RCC 7860 (cell line): ENCODE measurements at regions not wholly inside any gene's neighbourhood (a gene's known extent, or its start where the extent isn't known, plus 50 kb on each side); places are given as distances from the start of the nearest gene placed in this dataset.
"Not testable (repeated sequence)": the region's sequence is repeated elsewhere in the genome, so short reads cannot be mapped to it uniquely, and the experiment has no call there.

Source experiments
- DNase-seq: peaks from one replicate; pipeline ENCODE4 v3.0.0-alpha.2; 2015; ENCODE audit warnings: low spot score
- FAIRE-seq: peaks from 2 replicates; lab custom pipeline; 2012; peaks lifted over from hg19 to GRCh38; lab: Jason Lieb, UNC

GRCh38 chr10:125409756-125410155 is 249.4 kb upstream of the CTBP2 start:
- DNase-seq (no peak), FAIRE-seq (no peak)

DNA sequence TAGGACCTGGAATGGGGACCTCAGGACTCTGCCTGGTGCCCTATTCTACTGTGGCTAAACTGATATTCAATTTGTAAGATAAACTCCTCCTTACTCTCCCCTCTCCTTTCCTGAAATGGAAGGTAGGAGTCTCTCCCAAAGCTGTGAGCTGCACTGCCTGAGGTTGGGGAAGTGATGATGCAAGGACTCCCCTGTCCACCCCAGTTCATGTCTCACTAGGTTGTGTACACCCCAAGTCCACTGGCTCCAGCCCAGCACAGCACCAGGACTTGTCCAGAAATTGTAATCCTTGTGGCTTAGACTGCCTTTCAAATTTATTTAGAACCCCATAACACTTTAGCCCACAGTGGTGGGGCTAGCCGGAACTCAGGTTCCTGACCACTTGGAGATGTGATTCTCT is 247.2 kb upstream of the CTBP2 start:
- no peak for FAIRE-seq

DNA sequence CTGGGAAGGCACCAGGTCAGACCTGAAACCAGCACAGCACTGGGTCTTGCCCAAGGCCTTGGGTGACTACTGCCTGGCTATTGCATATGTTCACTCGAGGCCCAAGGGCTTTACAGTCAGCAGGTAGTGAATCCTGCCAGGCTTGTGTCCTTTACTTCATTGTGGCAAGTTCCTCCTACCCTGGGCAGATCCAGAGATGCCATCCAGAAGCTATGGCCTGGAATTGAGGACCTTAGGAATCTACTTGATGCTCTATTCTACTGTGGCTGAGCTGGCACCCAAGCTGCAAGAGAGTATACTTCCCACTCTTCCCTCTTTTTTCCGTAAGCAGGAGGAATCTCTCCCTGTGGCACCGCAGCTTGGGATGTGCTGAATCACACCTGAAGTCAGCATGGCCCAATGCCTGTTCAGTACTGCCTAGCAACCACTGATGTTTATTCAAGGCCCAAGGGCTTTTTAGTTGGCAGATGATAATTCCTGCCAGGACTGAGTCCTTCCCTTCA is 246.7 kb upstream of the CTBP2 start:
- DNase-seq (peak; percentile 36), FAIRE-seq (no peak)

More for the DNA sequence above, 247.2 kb upstream of the CTBP2 start:
- DNase-seq = no peak

GRCh38 chr10:125404902-125405301 is 244.5 kb upstream of the CTBP2 start:
- FAIRE-seq, DNase-seq: not testable (repeated sequence)

DNA sequence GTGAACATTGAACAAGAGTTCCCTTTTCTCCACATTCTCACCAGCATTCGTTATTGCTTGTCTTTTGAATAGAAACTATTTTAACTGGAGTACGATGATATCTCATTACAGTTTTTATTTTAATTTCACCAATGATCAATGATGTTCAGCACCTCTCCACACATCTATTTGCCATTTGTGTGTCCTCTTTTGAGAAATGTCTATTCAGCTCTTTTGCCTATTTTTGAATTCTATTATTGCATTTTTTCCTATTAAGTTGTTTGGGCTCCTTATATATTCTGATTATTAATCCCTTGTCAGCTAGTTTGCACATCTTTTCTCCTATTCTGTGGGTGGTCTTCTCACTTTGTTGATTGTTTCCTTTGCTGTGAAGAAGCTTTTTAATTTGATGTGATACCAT is 241.1 kb upstream of the CTBP2 start:
- DNase-seq (no peak), FAIRE-seq (no peak)

DNA sequence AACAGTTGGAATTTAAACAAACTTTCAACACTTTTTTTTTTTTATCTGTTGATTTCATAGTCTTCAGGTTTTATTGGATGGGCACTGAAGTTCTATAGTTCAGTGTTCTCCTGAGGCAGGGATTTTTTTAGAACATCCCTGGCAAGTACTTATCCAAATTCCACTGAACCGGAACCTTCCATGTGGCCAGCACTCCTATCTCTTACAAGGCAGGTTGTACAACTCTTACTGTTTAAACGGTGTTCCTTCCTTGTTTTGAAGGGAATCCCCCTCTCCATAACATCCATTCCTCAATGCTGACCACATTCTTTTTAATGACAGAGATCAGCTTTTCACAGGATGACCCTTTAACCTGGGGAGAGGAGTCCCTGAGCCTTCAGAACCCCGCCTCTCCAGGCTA is 238.9 kb upstream of the CTBP2 start:
- DNase-seq = no peak
- no peak for FAIRE-seq

- no peak for FAIRE-seq
- no peak for DNase-seq
These were observed 237.9 kb upstream of the CTBP2 start for GRCh38 chr10:125398270-125398669.

- DNase-seq = no peak
These were observed 237.2 kb upstream of the CTBP2 start for GRCh38 chr10:125397608-125398007.

GRCh38 chr10:125396676-125397075 is 236.3 kb upstream of the CTBP2 start:
- DNase-seq (no peak), FAIRE-seq (no peak)

More at GRCh38 chr10:125397608-125398007, 237.2 kb upstream of the CTBP2 start:
- FAIRE-seq = no peak

DNA sequence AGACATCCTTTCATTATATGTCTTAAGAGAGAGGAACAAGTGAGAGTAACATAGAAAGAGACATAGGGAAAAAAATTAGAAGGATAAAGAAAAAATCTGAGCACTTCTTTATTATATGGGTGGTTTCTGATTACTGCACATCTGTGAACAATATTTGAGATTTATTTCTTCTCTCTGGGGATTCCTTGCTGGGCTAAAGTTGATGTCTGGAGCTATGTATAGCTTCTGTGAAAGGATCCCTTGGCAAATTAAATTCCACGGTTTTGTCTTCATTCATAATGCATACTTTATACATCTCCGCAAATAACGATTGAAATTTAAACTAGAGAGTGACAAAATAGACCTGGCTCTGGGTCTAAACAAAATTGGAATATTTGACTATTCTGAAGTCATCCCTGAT is 232.2 kb upstream of the CTBP2 start:
- no peak for DNase-seq
- FAIRE-seq = no peak

DNA sequence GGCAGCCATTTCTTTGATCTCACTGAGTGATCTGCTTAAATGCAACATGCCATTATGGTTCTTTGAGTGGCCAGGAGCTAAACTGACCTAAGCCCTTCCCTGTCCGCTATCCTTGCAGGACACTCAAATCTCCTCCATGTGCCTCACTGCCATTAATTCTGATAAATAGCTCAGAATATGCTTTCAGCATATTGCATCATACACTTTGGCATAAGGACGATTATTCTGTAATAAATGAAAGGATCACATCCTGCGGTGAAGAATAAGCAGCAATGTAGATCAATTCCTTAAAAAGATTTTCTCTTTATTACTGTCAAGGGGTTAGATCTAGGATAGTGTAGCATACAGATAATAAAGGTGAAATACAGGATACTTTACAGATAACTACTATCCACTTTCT is 231.8 kb upstream of the CTBP2 start:
- FAIRE-seq (no peak), DNase-seq (no peak)

GRCh38 chr10:125389648-125390047 is 229.3 kb upstream of the CTBP2 start:
- no peak for FAIRE-seq
- no peak for DNase-seq

DNA sequence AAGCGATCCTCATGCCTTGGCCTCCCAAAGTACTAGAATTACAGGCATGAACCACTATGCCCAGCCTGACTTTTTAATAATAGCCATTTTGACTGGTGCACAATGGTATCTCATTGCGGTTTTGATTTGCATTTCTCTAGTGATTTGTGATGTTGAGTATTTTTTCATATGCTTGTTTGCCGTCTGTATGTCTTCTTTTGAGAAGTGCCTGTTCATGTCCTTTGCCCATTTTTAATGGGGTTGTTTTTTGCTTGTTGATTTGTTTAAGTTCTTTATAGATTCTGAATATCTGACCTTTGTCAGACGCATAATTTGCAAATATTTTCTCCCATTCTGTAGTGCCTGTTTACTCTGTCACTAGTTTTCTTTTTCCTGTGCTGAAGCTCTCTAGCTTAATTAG is 219.2 kb upstream of the CTBP2 start:
- DNase-seq = no peak
- FAIRE-seq = no peak

- FAIRE-seq (no peak), DNase-seq (no peak)
These were observed 217.0 kb upstream of the CTBP2 start for GRCh38 chr10:125377368-125377767.

GRCh38 chr10:125375210-125375609 is 214.8 kb upstream of the CTBP2 start:
- no peak for FAIRE-seq
- peak; percentile 14 for DNase-seq

- no peak for DNase-seq
- FAIRE-seq = no peak
These were observed 213.2 kb upstream of the CTBP2 start for GRCh38 chr10:125373546-125373945.

GRCh38 chr10:125370578-125370977 is 210.2 kb upstream of the CTBP2 start:
- DNase-seq (no peak), FAIRE-seq (no peak)

DNA sequence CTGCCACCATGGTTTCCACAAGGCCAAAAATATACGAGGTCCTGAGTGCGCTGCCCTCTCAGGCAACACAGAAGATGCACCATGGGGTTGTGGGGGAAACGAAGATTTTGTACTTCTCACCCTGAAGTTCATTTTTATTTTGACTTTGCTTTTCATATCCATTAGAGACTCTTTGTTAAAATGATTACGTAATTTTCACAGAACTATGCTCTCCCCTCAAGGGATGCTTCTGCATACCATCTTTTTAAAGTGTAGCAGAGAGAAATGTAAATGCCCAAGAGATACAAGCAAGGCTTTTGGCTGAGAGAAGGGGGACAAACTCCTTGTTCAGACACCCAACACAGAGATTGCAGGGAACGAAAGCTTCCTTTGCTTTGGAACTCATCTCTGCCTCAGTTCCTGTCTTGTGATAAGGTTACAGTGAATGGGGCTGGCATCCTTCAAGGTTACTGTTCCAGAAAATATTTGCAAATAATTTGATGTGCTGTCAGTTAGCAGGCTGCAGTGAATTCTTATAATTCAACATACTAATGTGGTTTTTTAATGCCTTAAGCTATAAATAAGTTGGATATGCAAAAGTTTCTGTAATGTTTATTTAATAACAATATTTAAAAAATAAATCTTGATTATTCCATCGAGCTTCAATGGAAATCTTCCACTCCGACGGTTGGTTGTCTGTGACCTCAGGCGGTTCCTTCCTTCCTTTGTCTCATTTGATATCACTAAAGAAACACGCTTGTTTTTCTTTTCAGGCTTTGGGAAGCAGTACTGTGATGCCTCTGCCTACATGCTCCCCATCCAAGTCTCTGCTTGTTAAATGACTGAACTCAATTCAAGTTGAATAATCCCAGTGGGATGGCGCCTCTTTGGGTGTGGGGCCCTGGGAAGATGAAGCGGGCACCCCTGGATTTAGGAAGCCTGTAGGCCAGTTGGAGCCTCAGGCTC is 209.3 kb upstream of the CTBP2 start:
- FAIRE-seq = no peak

DNA sequence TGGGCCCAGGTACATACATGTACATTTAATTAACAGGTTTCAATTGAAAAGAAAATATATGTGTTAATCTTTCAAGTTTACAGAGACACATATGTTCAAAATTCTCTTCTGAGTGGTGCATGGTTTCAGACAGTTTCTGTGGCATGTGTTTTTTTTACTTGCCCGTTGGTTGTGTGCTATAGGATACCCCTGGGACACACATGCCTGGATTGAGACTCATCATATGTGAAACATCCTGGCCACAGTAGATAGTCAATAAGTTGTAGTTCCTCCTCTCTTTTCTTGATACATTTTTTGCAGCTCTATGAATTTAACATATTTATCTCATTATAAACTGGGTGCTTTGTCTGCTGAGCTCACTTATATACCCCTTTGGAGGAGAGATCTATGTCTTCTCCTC is 207.8 kb upstream of the CTBP2 start:
- FAIRE-seq = no peak
- DNase-seq = no peak

More for the DNA sequence above, 209.3 kb upstream of the CTBP2 start:
- no peak for DNase-seq

DNA sequence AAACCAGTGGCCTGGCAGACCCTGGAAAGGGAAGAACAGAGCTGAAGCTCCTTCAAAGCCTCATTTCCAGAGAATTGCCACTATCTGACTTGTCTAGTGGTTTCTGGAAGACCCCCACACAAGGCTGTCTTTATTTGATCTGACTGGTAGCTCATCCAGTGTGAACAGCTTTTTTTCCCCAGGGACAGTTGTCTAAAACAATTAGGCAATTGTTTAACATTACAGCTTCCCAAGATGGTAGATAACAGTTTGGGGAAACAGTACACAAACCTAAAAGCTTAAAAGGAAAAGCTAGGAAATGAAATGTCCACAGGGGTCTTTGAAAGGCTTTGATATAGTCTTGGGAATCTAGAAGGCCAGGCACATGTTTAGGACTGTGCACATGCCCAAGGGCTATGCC is 203.4 kb upstream of the CTBP2 start:
- FAIRE-seq (no peak), DNase-seq (no peak)

DNA sequence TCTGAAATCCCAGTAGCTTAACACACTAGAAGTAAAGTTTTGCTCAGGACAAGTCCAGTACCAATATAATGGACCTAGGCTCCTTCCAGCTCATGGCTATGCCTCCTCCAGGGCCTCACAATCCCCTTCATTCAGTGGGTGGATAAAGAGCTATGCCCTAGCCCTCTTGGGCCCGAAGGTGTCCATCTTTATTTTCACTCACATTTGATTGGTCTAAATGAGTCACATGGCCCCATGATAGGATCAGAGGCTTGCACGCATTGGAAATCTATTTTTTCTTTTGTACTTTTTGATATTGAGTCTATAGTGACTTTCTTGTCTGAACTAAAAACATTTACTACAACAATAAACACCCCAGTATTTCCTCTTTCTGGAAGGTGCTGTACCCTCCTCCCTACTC is 202.6 kb upstream of the CTBP2 start:
- FAIRE-seq = no peak

GRCh38 chr10:125359401-125359800 is 199.0 kb upstream of the CTBP2 start:
- FAIRE-seq = no peak
- DNase-seq = no peak

More for the DNA sequence above, 202.6 kb upstream of the CTBP2 start:
- no peak for DNase-seq
